ENCODE measurements at regions not wholly inside any gene's neighbourhood (a gene's known extent, or its start where the extent isn't known, plus 50 kb on each side); places are given as distances from the start of the nearest gene placed in this dataset.

GRCh38 chr15:53122818-53123217, 332.7 kb upstream of the ONECUT1 start:
- TF ChIP-seq, protein P1, sequence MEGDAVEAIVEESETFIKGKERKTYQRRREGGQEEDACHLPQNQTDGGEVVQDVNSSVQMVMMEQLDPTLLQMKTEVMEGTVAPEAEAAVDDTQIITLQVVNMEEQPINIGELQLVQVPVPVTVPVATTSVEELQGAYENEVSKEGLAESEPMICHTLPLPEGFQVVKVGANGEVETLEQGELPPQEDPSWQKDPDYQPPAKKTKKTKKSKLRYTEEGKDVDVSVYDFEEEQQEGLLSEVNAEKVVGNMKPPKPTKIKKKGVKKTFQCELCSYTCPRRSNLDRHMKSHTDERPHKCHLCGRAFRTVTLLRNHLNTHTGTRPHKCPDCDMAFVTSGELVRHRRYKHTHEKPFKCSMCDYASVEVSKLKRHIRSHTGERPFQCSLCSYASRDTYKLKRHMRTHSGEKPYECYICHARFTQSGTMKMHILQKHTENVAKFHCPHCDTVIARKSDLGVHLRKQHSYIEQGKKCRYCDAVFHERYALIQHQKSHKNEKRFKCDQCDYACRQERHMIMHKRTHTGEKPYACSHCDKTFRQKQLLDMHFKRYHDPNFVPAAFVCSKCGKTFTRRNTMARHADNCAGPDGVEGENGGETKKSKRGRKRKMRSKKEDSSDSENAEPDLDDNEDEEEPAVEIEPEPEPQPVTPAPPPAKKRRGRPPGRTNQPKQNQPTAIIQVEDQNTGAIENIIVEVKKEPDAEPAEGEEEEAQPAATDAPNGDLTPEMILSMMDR (IDR thresholded peaks at IDR 0.05; ENCODE audit: insufficient read depth, low read length, poor library complexity, severe bottlenecking), result no peak
- no peak for TF ChIP-seq EZH2phosphoT487 (conservative IDR thresholded peaks at IDR 0.05; ENCODE audit: low read length)

Data from SU-DHL-6 (cell line).